ENCODE measurements at regions not wholly inside any gene's neighbourhood (a gene's known extent, or its start where the extent isn't known, plus 50 kb on each side); places are given as distances from the start of the nearest gene placed in this dataset.

DNA sequence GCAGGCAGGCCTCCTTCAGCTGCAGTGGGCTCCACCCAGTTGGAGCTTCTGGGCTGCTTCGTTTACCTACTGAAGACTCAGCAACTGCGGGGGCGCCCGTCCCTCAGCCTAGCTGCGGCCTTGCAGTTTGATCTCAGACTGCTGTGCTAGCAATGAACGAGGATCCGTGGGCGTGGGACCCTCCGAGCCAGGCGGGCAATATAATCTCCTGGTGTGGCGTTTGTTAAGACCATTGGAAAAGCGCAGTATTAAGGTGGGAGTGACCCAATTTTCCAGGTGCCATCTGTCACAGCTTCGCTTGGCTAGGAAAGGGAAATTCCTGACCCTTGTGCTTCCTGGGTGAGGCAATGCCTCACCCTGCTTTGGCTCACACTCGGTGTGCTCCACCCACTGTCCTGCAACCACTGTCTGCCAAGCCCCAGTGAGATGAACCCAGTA is 159.2 kb upstream of the FOXP2 start:
- Histone ChIP-seq H4K20me1 (ENCODE audit: insufficient read depth) (no peaks in the 10 kb centered on the region), H3K36me3 (ENCODE audit: insufficient read depth) (no peaks in the 10 kb centered on the region), H3K79me2 (ENCODE audit: insufficient read depth, low read depth) (no peaks in the 10 kb centered on the region), H3K4me1 (ENCODE audit: low read depth, poor library complexity, severe bottlenecking) (no peaks in the 10 kb centered on the region), H3K4me2 (no peak overlapping the region), H3K9ac (no peak overlapping the region), H3K27me3 (ENCODE audit: insufficient read depth, low read depth) (no peaks in the 10 kb centered on the region), H3K4me3 (IDR thresholded peaks at IDR 0.05; ENCODE audit: insufficient read depth, low read depth, low read length) (no peak overlapping the region), H2AFZ (ENCODE audit: low read depth) (no peak overlapping the region), H3K27ac (no peak overlapping the region)
- TF ChIP-seq CTCF (conservative IDR thresholded peaks at IDR 0.05; ENCODE audit: low read depth, low read length), result no peak

GRCh38 chr7:114243646-114244045 is 171.0 kb upstream of the FOXP2 start:
- H3K9ac ChIP-seq, result no peak overlapping the region
- no peaks in the 10 kb centered on the region for H3K4me1 ChIP-seq (ENCODE audit: low read depth, poor library complexity, severe bottlenecking)
- no peak overlapping the region for H2AFZ ChIP-seq (ENCODE audit: low read depth)
- no peaks in the 10 kb centered on the region for H3K27me3 ChIP-seq (ENCODE audit: insufficient read depth, low read depth)
- H3K27ac ChIP-seq, result no peak overlapping the region
- H3K4me2 ChIP-seq, result no peak overlapping the region
- no peaks in the 10 kb centered on the region for H4K20me1 ChIP-seq (ENCODE audit: insufficient read depth)
- TF ChIP-seq CTCF (conservative IDR thresholded peaks at IDR 0.05; ENCODE audit: low read depth, low read length), result no peak
- no peaks in the 10 kb centered on the region for H3K36me3 ChIP-seq (ENCODE audit: insufficient read depth)
- no peak overlapping the region for H3K4me3 ChIP-seq (IDR thresholded peaks at IDR 0.05; ENCODE audit: insufficient read depth, low read depth, low read length)
- no peaks in the 10 kb centered on the region for H3K79me2 ChIP-seq (ENCODE audit: insufficient read depth, low read depth)

DNA sequence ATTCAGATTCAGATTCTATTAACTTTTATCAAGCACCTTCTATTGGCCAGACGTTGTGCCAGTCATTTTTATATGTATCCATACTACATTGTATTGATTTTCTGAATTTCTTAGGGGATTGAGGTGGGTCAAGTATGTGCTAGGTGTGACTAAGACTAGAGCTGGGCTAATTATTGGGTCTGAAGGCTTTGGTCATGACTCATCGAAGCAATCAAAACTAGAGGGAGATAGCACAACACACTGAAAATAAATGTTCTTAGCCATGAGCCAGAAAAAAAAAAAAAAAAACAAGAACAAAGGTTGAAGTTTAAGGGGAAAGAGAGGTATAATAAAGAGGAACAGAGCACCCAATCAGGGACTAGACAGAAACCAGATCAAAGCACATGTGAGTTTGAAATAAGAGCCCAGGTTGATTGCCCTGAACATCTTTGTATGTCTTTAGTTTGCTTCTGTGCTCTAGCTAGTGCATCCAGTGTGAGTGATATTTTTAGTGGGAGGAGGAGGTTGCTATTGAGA is 171.6 kb upstream of the FOXP2 start:
- no peaks in the 10 kb centered on the region for H3K79me2 ChIP-seq (ENCODE audit: insufficient read depth, low read depth)
- H3K27ac ChIP-seq, result no peak overlapping the region
- H3K36me3 ChIP-seq (ENCODE audit: insufficient read depth), result no peaks in the 10 kb centered on the region
- H3K27me3 ChIP-seq (ENCODE audit: insufficient read depth, low read depth), result no peaks in the 10 kb centered on the region
- no peak overlapping the region for H3K9ac ChIP-seq
- no peaks in the 10 kb centered on the region for H3K4me1 ChIP-seq (ENCODE audit: low read depth, poor library complexity, severe bottlenecking)
- no peak overlapping the region for H3K4me3 ChIP-seq (IDR thresholded peaks at IDR 0.05; ENCODE audit: insufficient read depth, low read depth, low read length)
- H4K20me1 ChIP-seq (ENCODE audit: insufficient read depth), result no peaks in the 10 kb centered on the region
- no peak overlapping the region for H2AFZ ChIP-seq (ENCODE audit: low read depth)
- TF ChIP-seq CTCF (conservative IDR thresholded peaks at IDR 0.05; ENCODE audit: low read depth, low read length), result no peak
- no peak overlapping the region for H3K4me2 ChIP-seq

DNA sequence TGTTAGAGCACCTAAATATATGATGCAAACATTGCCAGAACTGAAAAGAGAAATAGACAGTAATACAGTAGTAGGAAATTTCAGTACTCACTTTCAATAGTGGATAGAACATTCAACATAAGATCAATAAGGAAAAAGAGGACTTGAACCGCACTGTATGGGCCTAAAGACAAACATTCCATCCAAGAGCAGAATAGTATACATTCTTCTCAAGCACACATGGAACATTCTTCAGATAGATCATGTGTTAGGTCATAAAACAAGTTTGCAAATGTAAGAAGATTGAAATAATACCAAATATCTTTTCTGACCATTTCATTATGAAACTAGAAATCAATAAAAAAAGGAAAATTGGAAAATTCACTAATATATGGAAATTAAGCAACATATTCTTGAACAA is 185.4 kb upstream of the FOXP2 start:
- no peaks in the 10 kb centered on the region for H4K20me1 ChIP-seq (ENCODE audit: insufficient read depth)
- H3K27me3 ChIP-seq (ENCODE audit: insufficient read depth, low read depth), result no peaks in the 10 kb centered on the region
- no peak overlapping the region for H3K27ac ChIP-seq
- H3K4me1 ChIP-seq (ENCODE audit: low read depth, poor library complexity, severe bottlenecking), result peaks cover 15% of the 10 kb centered on the region
- H3K9ac ChIP-seq, result no peak overlapping the region
- H3K4me3 ChIP-seq (IDR thresholded peaks at IDR 0.05; ENCODE audit: insufficient read depth, low read depth, low read length), result no peak overlapping the region
- H3K4me2 ChIP-seq, result no peak overlapping the region
- no peak overlapping the region for H2AFZ ChIP-seq (ENCODE audit: low read depth)
- H3K36me3 ChIP-seq (ENCODE audit: insufficient read depth), result no peaks in the 10 kb centered on the region
- TF ChIP-seq CTCF (conservative IDR thresholded peaks at IDR 0.05; ENCODE audit: low read depth, low read length), result no peak
- no peaks in the 10 kb centered on the region for H3K79me2 ChIP-seq (ENCODE audit: insufficient read depth, low read depth)

Measured in KMS-11 (cell line).